22Rv1 (cell line): ENCODE measurements at regions not wholly inside any gene's neighbourhood (a gene's known extent, or its start where the extent isn't known, plus 50 kb on each side); places are given as distances from the start of the nearest gene placed in this dataset.
A peak's percentile ranks its signal among the peaks of the same experiment; 100 is the strongest.

Experiments used
- H3K27ac ChIP-seq: fragments of 450-650 bp; 2 replicates; pipeline ENCODE4 v1.5.1; 2017
- ZFX ChIP-seq: fragments of 450-650 bp; IDR thresholded peaks from 2 replicates; pipeline ENCODE4 v1.6.1; 2017; ENCODE audit warnings: antibody characterized with exemption, borderline replicate concordance
- TF ChIP-seq, protein P1 (sequence below): fragments of 450-650 bp; IDR thresholded peaks from 2 replicates; pipeline ENCODE4 v1.5.1; 2017; ENCODE audit warnings: mild to moderate bottlenecking

GRCh38 chr14:26867171-26867757 lies 269.4 kb upstream of the NOVA1 start:
- TF ChIP-seq, protein P1, sequence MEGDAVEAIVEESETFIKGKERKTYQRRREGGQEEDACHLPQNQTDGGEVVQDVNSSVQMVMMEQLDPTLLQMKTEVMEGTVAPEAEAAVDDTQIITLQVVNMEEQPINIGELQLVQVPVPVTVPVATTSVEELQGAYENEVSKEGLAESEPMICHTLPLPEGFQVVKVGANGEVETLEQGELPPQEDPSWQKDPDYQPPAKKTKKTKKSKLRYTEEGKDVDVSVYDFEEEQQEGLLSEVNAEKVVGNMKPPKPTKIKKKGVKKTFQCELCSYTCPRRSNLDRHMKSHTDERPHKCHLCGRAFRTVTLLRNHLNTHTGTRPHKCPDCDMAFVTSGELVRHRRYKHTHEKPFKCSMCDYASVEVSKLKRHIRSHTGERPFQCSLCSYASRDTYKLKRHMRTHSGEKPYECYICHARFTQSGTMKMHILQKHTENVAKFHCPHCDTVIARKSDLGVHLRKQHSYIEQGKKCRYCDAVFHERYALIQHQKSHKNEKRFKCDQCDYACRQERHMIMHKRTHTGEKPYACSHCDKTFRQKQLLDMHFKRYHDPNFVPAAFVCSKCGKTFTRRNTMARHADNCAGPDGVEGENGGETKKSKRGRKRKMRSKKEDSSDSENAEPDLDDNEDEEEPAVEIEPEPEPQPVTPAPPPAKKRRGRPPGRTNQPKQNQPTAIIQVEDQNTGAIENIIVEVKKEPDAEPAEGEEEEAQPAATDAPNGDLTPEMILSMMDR, result no peak
- no peak for TF ChIP-seq ZFX
- peak overlapping the region; percentile 49 for H3K27ac ChIP-seq

- no peak for TF ChIP-seq ZFX
- TF ChIP-seq, protein P1, result no peak
- H3K27ac ChIP-seq, result no peak overlapping the region
These were observed 272.3 kb upstream of the NOVA1 start for GRCh38 chr14:26870096-26870495.

DNA sequence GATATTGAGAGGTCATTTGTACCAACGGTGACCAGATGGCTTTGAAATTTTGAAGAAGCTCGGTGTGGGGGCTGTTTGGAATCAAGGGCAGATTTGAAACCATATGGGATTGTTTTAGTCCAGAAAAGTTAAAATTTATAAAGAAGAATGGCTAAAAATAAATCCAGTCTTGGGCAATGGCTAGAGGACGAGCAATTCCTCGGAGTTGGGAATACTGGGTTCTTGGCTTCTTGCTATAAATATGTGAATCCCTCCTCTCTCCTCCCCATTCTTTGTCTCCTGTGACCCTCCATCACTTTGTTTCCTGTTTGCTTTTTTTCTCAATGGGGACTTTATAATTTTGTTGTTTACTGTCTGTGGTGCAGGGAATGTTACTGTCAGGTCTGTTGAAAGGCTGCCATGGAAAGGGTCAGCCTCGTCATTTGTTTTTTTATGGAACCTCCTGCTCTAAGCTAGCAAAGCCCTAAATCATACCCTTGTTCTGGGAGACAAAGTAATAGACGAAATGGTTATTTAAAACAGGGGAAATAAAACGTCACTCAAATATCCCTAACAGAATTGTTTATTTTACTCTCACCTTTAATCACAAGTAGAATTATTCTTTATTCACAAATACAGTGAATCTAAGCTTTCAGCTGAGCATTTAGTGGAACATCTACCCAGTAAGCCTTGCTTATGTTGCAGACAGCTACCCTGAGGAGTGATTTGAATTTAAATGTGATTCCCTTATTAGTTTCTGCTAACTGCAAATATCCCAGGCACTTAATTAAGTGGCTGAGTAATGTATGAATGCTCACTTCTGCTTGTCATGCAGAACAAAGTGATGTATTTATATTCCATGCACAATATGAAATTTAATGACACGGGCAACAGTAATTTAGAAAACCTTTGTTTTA lies 273.1 kb upstream of the NOVA1 start:
- H3K27ac ChIP-seq, result no peak overlapping the region
- no peak for TF ChIP-seq ZFX

- no peak for TF ChIP-seq ZFX
- TF ChIP-seq, protein P1, result no peak
- H3K27ac ChIP-seq, result no peak overlapping the region
These were observed 274.9 kb upstream of the NOVA1 start for GRCh38 chr14:26872515-26873361.

DNA sequence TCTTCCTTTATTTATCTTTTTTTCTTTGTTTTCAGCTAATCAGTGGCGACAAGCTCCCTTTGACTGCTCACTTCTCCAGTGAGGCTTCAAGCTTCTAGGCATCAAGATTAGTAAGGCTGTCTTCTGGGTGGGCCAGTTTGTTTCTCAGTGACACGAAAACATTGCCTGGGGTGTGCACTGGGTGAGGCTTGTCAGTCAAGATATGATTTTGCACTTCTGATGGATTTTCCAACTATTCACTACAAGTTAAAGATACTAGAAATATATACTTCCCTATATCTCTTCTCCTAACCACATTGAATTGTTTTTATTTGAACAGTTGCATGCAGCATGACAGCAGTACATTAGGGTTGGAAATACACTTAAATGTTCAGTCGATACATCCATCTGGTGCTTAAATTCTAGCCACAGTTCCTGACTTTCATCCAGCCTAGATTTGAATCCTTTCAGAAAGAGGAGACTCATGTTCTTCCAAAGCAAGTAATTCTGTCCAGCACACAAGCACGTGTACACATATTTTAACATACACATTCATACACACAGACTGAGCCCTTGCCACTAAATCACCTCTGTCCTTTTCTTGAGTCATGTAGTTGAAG lies 275.6 kb upstream of the NOVA1 start:
- no peak overlapping the region for H3K27ac ChIP-seq

DNA sequence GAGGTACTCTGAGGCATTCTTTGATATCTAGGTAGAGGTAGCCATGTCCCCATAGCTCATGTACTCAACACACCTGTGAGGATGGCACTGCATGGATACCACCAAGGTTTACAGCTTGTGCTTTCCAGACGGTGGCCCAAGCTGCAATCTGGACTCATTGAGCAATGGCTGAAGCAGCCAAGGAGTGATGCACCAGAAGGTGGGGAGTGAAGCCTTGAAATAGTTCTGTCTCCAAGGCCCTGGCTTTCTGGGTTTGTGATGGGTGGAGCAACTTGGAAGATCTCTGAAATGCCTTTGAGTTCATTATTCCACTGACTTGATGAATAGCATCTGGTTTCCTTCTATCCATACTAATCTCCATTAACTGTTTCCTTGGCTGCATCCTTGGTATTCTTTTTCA lies 290.0 kb upstream of the NOVA1 start:
- TF ChIP-seq, protein P1, result no peak
- no peak for TF ChIP-seq ZFX
- H3K27ac ChIP-seq, result no peak overlapping the region

More for the DNA sequence above, 275.6 kb upstream of the NOVA1 start:
- TF ChIP-seq ZFX, result no peak
- TF ChIP-seq, protein P1, result no peak

- H3K27ac ChIP-seq, result no peak overlapping the region
- TF ChIP-seq, protein P1, result no peak
- no peak for TF ChIP-seq ZFX
These were observed 290.8 kb upstream of the NOVA1 start for GRCh38 chr14:26888592-26888991.
